Activated CD4-positive, alpha-beta T cell treated with anti-CD3 and anti-CD28 coated beads, Interleukin-2, Interleukin-4, amounts not matched to agents 100 ng/mL and 50 ng/mL, durations not matched to agents 16 hours and 8 hours (primary cell): ENCODE measurements at regions not wholly inside any gene's neighbourhood (a gene's known extent, or its start where the extent isn't known, plus 50 kb on each side); places are given as distances from the start of the nearest gene placed in this dataset.
A peak's percentile ranks its signal among the peaks of the same experiment; 100 is the strongest.

ENCODE experiments used
- DNase-seq: peaks from one replicate; pipeline ENCODE4 v3.0.0-alpha.2; 2020; ENCODE audit warnings: low spot score

- DNase-seq: peak; percentile 89
Measured at GRCh38 chr11:35077709-35078469, 61.1 kb upstream of the CD44 start.

GRCh38 chr11:35078470-35078735 lies 60.6 kb upstream of the CD44 start:
- no peak for DNase-seq

GRCh38 chr11:35079611-35080010 lies 59.4 kb upstream of the CD44 start:
- DNase-seq: no peak

- DNase-seq: peak; percentile 88
Measured at GRCh38 chr11:35082321-35083180, 56.4 kb upstream of the CD44 start.

GRCh38 chr11:35083181-35083430 lies 55.9 kb upstream of the CD44 start:
- no peak for DNase-seq

GRCh38 chr11:35083431-35084238 lies 55.3 kb upstream of the CD44 start:
- DNase-seq: peak; percentile 77

DNA sequence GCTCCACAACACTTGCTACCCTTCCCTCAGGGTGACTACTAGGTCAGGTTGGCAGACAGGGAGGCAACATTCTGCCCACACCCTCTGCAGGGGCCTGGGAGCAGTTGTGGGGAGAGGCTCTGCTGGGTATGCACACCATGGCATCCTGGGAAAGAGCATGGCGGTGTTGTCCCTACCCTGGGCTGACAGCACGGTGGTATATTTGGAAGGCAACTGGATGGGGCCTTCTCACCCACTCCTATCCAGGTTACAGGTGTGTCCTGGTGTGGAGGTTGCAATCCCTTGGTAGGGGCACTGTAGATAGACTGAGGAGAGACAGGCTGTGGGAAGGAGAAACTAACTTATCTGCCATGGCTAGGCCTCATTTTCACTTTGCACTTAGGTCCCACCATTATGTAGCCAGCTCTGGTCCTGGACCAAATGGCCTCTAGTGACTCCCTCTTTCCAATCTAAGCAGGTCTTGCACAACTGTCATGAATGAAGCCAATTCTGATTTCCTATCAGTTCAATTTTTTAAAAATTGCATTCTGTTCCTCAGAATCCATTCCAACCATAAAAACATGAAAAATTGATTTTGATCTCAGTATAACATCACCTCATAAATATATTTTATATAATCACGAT lies 54.0 kb upstream of the CD44 start:
- DNase-seq: no peak

- DNase-seq: no peak
Measured at GRCh38 chr11:35085531-35086165, 53.3 kb upstream of the CD44 start.

GRCh38 chr11:35087648-35088047 lies 51.3 kb upstream of the CD44 start:
- DNase-seq: no peak

DNA sequence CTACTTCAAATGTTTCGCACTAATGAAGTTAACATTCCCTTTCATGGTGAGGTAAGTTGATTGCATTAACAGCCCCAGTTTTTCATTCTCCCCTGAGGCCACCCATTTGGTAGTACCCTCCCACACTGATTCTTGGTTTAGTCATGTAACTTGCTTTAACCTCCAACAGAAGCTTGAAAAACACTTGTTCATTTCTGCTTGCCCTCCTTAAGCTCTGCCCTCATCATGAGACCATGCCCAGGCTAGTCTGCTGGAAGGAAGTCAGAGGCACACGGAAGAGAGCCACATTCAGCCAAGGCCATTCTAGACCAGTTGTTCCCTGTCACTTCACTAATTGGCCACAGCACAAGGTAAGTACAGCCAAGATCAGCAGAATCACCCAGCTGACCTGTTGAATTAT lies 50.7 kb upstream of the CD44 start:
- no peak for DNase-seq

DNA sequence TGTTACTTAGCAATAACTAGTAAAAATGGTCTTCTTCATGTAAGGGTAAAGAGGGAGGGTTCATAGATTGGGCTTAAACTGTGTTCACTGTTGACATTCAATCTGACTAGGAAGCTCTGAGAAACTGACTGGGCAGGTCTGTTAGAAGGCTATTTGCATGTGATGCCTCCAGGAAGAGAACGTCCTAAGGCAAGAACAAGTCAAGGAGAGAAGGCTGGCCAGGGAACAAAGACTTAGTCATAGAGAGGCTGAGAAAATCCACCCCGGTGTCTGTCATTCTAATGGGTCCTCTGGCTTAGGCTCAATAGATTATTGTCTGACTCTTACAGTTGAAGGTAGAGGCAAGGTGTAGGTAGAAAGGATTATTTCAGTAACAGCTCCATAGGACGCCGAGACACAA lies 50.3 kb upstream of the CD44 start:
- no peak for DNase-seq
